ENCODE measurements at regions not wholly inside any gene's neighbourhood (a gene's known extent, or its start where the extent isn't known, plus 50 kb on each side); places are given as distances from the start of the nearest gene placed in this dataset.
"Not testable (repeated sequence)": the region's sequence is repeated elsewhere in the genome, so short reads cannot be mapped to it uniquely, and the experiment has no call there.

DNA sequence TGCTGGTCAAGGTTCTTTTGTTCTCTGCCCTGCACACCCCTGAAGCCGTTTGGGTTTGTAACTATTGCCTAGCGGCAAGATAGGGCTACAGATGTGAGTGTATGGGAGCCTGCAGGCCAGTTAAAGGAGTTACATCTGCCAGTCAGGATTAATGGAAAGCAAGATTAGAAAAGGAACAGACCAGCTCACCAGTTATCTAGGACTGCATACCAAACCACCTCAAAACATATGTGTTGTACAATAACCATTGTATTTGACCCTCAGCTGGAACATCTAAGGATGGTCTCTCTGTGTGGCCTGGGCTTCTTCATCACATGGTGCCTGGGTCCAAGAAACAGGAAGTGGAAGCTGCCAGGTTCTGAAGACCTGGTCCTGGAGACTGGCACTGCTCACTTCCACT lies 52.5 kb upstream of the FBXO28 start:
- no peak for DNase-seq (ENCODE audit: low spot score)

DNA sequence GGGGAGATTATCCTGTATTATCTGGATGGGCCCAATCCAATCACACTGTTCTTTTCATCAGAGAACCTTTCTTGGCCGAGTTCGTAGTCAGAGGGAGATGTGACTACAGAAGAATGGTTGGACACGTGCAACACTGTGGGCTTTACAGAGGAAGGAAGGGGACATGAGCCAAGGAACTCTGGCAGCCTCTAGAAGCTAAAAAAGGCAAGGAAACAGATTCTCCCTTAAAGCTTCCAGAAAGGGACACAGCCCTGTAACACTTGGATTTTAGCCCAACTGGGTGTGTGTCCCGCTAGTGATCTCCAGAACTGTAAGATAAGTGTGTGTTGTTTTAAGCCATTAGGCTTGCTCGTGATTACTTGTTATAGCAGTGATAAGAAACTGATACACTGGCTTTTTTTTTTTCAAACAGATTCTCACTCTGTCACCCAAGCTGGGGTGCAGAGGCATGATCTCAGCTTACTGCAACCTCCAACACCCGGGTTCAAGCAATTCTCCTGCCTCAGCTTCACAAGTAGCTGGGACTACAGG lies 53.9 kb upstream of the FBXO28 start:
- no peak for DNase-seq (ENCODE audit: low spot score)

DNA sequence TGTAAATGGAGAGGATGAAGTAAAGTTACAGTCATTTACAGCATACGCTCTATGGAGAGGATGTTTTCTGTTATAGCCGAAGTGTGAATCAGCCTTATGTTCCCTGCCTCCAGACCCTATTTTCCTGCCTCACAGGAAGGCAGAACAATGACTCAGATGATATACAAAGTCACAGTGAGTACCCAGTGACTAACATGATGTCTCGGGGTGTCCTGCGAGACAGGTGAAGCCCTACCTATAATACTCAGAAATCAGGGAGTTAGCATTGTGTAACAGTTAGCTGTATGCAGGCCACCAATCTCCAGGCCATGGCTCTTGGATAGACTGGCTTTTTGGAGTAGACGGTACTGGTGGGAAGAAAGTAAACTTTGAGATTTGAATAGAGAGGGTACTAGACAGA lies 55.6 kb upstream of the FBXO28 start:
- DNase-seq (ENCODE audit: low spot score), result no peak

GRCh38 chr1:224057461-224058199 lies 56.3 kb upstream of the FBXO28 start:
- no peak for DNase-seq (ENCODE audit: low spot score)

DNA sequence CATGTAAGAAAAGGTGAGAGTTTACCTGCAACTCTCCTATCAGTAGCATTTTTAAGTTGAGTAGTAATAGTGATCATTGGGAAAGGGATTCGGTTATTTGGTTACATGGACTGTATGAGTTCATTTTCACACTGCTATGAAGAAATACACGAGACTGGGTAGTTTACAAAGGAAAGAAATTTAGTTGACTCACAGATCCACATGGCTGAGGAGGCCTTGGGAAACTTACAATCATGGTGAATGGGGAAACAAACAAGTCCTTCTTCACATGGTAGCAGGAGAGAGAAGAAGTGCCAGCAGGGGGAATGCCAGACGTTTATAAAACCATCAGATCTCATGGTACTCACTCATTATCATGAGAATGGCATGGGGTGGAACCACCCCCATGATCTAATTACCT lies 59.3 kb upstream of the FBXO28 start:
- no peak for DNase-seq (ENCODE audit: low spot score)

DNA sequence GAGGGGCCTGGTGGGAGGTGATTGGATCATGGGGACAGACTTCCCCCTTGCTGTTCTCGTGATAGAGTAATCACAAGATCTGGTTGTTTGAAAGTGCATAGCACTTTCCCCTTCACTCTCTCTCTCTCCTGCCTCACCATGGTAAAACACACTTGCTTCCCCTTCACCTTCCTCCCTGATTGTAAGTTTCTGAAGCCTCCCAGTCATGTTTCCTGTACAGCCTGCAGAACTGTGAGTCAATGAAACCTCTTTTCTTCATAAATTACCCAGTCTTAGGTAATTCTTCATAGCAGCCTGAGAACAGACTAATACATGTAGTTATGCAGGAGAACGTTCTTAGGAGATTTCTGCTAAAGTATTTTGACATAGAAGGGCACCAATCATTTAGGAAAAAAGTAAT lies 59.9 kb upstream of the FBXO28 start:
- no peak for DNase-seq (ENCODE audit: low spot score)

GRCh38 chr1:224053456-224053855 lies 60.5 kb upstream of the FBXO28 start:
- no peak for DNase-seq (ENCODE audit: low spot score)

DNA sequence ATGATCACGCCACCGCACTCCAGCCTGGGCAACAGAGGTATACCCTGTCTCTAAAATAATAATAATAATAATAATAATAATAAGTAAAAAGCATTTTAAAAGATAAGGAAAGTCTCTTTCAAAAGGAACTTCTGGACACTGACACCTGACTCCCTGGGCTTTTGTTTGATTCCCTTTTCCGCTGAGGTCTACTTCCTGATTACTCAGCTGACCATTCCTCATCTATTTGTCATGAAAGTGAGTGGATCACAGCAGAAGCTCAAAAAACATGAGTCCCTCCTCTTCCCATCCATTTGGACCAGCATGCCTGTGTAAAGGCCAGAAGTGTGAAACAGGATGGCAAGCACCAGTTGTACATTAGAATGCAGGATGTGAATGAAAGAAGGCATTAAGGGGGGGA lies 61.1 kb upstream of the FBXO28 start:
- no peak for DNase-seq (ENCODE audit: low spot score)

- DNase-seq (ENCODE audit: low spot score), result not testable (repeated sequence)
Observed at GRCh38 chr1:224051782-224052181, 62.1 kb upstream of the FBXO28 start.

GRCh38 chr1:224051086-224051406 lies 62.9 kb upstream of the FBXO28 start:
- DNase-seq (ENCODE audit: low spot score), result no peak

- no peak for DNase-seq (ENCODE audit: low spot score)
Observed at GRCh38 chr1:224047538-224047937, 66.4 kb upstream of the FBXO28 start.

GRCh38 chr1:224045556-224045955 lies 68.4 kb upstream of the FBXO28 start:
- DNase-seq (ENCODE audit: low spot score), result no peak

DNA sequence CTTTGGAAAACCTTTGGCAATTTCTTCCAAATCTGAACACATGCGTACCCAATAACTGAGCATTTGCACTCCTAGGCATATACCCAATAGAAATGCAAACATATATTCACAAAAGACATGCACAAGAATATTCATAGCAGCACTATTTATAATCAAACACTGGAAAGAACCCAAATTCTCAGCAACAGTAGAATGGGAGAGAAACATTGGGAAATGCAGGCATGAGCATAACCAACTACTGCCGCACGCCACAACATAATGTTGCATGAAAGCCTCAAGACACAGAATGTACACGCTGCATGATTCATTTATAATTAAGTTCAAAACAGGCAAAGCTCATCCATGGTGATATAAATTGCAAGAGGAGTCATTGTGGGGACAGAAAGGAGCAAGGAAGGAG lies 69.5 kb upstream of the FBXO28 start:
- DNase-seq (ENCODE audit: low spot score), result no peak

- no peak for DNase-seq (ENCODE audit: low spot score)
Observed at GRCh38 chr1:224042557-224043118, 71.3 kb upstream of the FBXO28 start.

DNA sequence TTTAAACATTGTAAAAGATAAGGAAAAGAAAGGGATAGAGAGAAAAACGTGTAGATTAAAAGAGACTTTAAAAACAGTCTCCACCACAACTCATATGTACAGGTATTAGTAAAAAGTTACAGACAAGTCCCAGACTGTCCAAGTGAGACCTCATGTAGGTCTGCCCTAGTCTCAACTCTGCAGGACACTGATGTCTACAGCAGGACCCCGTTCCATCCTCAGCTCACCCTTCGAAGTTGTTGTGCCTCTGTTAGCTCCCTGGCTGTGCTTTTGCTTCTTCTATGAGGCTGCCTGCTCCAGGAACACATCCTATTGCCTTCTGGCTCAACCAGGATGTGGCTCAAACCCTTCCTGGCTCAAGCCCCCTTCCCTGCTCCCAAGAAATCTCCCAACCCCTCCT lies 72.9 kb upstream of the FBXO28 start:
- DNase-seq (ENCODE audit: low spot score), result no peak

DNA sequence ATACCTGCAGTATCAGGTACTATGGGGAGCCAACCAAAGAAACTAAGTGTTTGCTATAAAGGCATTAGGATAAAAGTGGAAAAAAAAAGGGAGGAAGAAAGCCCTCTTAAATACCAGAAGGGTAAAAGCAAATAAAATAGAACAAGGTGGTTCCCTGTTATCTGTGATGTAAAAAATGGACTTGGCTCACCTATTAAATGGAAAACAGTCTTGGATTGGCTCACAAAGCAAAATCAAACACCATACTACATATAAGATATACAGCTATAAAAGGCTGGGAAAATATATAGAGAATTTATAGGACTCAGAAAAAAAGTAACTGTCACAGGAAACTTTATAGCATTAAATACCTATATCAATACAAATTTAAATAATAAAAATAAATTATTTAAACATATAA lies 73.5 kb upstream of the FBXO28 start:
- DNase-seq (ENCODE audit: low spot score), result not testable (repeated sequence)

- not testable (repeated sequence) for DNase-seq (ENCODE audit: low spot score)
Observed at GRCh38 chr1:224040006-224040405, 73.9 kb upstream of the FBXO28 start.

DNA sequence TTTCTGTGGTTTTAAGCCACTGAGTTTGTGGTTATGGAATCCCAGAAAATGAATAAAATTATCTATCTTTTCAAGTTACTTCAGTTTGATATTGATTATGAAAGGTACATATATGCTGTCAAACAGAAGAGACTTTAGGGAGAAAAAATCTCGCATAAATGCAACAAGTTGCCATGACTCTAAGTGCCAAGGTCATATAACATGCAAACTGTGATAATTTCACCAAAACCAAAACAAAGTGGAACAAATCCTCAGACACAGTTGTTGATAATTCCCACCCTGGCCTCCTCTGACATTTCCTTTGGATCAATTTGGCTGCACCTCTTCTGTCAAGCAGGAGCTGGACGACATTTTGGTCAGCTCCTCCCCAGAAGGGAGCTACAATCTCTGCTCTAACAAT lies 75.1 kb upstream of the FBXO28 start:
- DNase-seq (ENCODE audit: low spot score), result not testable (repeated sequence)

DNA sequence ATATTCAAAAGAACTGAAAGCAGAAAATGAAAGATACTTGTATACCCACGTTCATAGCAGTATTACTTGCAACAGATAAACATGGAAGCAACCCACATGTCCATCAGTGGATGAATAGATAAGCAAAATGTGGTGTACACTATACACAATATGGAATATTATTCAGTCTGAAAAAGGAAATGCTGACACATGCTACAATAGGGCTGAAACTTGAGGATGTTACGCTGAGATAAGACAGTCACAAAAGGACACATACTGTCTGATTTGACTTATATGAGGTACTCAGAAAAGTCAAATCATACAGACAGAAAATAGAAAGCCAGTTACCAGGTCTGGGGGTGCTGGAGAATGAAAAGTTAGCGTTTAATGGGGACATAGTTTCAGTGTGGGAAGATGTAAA lies 76.5 kb upstream of the FBXO28 start:
- DNase-seq (ENCODE audit: low spot score), result not testable (repeated sequence)

DNA sequence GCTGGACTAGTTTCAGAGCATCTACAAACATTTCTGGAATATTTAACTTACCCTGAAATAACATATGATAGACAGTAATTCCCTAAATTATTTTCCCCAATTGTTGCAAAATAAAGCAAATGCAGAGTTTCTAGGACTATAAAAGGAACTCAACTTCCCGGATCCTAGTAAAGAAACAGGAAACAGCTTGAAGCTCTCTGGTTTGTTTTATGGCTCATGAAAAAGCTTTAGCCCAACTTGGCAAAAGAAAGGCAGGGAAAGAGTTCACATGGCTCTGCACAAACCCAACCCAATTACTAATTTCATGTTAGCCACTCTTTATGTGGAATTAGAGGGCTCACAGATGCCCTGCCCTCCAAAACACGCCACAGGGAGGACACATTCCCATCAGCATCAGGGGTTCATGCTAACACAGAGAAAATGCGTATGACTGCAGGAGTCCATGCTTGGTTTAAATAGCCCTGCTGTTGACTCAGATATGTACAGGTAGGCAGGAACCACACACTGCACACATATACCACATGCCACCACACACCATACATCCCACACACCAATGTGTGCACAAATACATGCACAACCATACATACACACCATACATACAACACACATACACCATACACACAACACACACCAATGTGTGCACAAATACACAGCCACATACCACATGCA lies 81.2 kb upstream of the FBXO28 start:
- DNase-seq (ENCODE audit: low spot score), result not testable (repeated sequence)

- DNase-seq (ENCODE audit: low spot score), result not testable (repeated sequence)
Observed at GRCh38 chr1:224031986-224032385, 81.9 kb upstream of the FBXO28 start.

DNA sequence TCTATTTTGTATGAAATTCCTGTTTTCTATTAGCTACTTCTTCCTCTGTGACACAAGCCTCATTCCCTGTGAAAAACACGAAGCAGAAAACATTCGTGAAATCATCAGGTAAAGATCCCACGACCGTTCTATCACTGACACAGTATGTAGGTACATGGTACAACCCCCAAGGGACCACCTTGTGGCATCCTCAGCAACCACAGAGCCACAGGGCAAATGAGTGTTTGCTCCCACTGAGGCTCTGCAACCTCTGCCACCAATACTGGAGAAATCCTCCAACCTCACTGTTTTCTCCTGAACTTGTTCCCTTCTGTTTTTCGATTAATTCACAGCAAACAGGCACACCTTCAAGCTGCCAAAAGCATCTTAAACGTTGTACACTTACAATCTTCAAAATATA lies 83.7 kb upstream of the FBXO28 start:
- not testable (repeated sequence) for DNase-seq (ENCODE audit: low spot score)

DNA sequence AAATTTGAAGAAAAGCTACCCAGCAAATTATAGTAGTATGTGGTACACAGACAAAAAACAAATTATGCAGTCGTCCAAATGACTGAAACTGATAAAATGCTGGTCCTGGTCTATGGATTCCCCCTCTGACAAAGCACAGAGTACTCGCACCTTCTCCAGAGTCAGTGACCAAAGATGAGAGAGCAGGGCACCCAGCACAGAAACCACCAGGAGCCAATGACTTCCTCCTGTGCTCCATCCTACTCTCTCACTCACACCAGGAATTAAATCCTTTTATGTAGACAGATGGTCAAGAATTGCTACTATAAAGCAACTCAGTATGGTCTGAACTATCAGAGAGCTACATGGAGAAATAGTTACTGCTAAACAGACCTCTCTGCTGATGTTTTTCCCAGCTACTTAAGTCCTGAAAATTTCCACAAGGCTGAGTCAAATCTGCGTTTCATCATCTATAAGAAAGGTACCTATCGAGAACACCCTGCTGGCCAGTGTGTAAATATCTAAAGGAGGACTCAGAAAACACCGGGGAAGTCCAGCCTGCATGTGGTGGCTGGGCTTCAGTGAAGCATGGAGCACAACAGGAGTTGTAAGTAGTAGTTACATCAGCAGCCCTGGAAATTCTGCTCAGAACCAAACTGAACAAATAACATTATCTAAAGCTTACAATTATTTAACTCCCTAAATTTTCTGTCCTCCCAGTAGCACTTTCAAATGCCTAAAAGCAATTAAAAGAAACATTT lies 84.5 kb upstream of the FBXO28 start:
- DNase-seq (ENCODE audit: low spot score), result not testable (repeated sequence)

All from putamen (tissue), 1 donor.